Small intestine (tissue), 7 donors: ENCODE measurements at regions not wholly inside any gene's neighbourhood (a gene's known extent, or its start where the extent isn't known, plus 50 kb on each side); places are given as distances from the start of the nearest gene placed in this dataset.

Experiments used
- DNase-seq, 2 donors: peaks; one replicate each; pipeline versions ENCODE4 v3.0.0 to v3.0.0-alpha.2; 2013
- FAIRE-seq: peaks from 2 replicates; lab custom pipeline; 2012; peaks lifted over from hg19 to GRCh38; lab: Jason Lieb, UNC
- H3K27ac ChIP-seq, 3 donors: one replicate each; pipeline ENCODE4 v1.5.1; 2013; ENCODE audit warnings: low read length in 2 of 3, mild to moderate bottlenecking in 2 of 3, control low read depth in 1 of 3, inconsistent platforms in 1 of 3, low read depth in 1 of 3, moderate library complexity in 1 of 3
- H3K27me3 ChIP-seq, 3 donors: one replicate each; pipeline ENCODE4 v1.6.1; 2013; ENCODE audit warnings: low read length in 3 of 3, inconsistent platforms in 1 of 3; ENCODE audit not compliant: control insufficient read depth in 3 of 3, insufficient read depth in 3 of 3
- H3K36me3 ChIP-seq, 3 donors: one replicate each; pipeline ENCODE4 v1.6.1; 2013; ENCODE audit warnings: low read length in 3 of 3, inconsistent platforms in 1 of 3, low read depth in 1 of 3, mild to moderate bottlenecking in 1 of 3, moderate library complexity in 1 of 3; ENCODE audit not compliant: control insufficient read depth in 3 of 3, insufficient read depth in 2 of 3
- H3K4me1 ChIP-seq, 3 donors: one replicate each; pipeline ENCODE4 v1.6.1; 2013; ENCODE audit warnings: low read length in 2 of 3, inconsistent platforms in 1 of 3, low read depth in 1 of 3, mild to moderate bottlenecking in 1 of 3, moderate library complexity in 1 of 3; ENCODE audit not compliant: control insufficient read depth in 3 of 3, insufficient read depth in 2 of 3
- H3K4me3 ChIP-seq, 3 donors: one replicate each; pipeline ENCODE4 v1.5.1; 2013; ENCODE audit warnings: low read length in 3 of 3, control low read depth in 1 of 3, inconsistent platforms in 1 of 3, low read depth in 1 of 3, mild to moderate bottlenecking in 1 of 3, moderate library complexity in 1 of 3
- H3K9me3 ChIP-seq, 2 donors: one replicate each; pipeline ENCODE4 v1.6.1; 2013; ENCODE audit warnings: low read depth in 1 of 2, low read length in 1 of 2; ENCODE audit not compliant: control insufficient read depth in 2 of 2, insufficient read depth in 1 of 2
- WGBS, 3 donors: extraction: QIAGEN DNeasy Blood & Tissue Kit; methylation state at CpG; one replicate each; pipeline ENCODE4 v1.1.7; 2013; 5-methylcytosine and 5-hydroxymethylcytosine counted together
- donor health status: healthy with polysubstance abuse.
- donor health status: control.
- donor health status: control.
- donor health status: Bipolar disorder and iron deficiency.
- donor health status: healthy.

- Histone ChIP-seq H3K27ac (no peak overlapping the region), H3K27me3 (no peaks in the 10 kb centered on the region), H3K4me1 (no peaks in the 10 kb centered on the region), H3K36me3 (no peaks in the 10 kb centered on the region), H3K4me3 (no peak overlapping the region), H3K9me3 (no peaks in the 10 kb centered on the region)
- FAIRE-seq (no peak), DNase-seq (no peak)
- 60 to 73% (median 67%) methylated on average over 1 of the region's 1 CpG for WGBS, 3 donors
These were observed 676.3 kb upstream of the CDH8 start for GRCh38 chr16:62712566-62712965.

DNA sequence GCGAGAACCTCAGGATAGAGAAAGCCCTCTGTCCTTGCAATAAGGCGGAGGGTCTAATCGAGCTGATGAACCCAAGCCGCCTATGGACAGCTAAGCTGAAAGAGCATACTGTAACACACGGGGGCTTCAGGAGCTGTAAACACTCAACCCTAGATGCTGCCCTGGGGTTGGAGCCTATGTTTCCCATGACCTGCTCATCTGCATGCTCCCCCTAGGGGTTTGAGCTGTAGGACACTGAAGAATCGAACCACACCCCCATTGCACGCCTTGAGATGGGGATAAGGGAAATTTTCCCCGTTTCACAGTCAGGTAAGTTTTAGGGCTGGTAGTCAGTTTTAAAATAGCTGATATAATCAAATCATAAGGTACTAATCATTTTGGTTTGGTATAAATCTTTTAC is 675.6 kb upstream of the CDH8 start:
- WGBS, 3 donors = 80 to 87% (median 86%) methylated on average over 8 of the region's 8 CpGs
- Histone ChIP-seq H3K4me1 (no peaks in the 10 kb centered on the region), H3K36me3 (no peaks in the 10 kb centered on the region), H3K9me3 (no peaks in the 10 kb centered on the region), H3K27me3 (no peaks in the 10 kb centered on the region), H3K4me3 (no peak overlapping the region), H3K27ac (no peak overlapping the region)
- FAIRE-seq (no peak), DNase-seq (no peak)

GRCh38 chr16:62709794-62710193 is 673.6 kb upstream of the CDH8 start:
- WGBS, 3 donors = 67 to 78% (median 70%) methylated on average over 8 of the region's 8 CpGs
- FAIRE-seq (no peak), DNase-seq (no peak)
- Histone ChIP-seq H3K27ac (no peak overlapping the region), H3K4me1 (no peaks in the 10 kb centered on the region), H3K4me3 (no peak overlapping the region), H3K36me3 (no peaks in the 10 kb centered on the region), H3K27me3 (no peaks in the 10 kb centered on the region), H3K9me3 (no peaks in the 10 kb centered on the region)

- Histone ChIP-seq H3K27ac (no peak overlapping the region), H3K4me3 (no peak overlapping the region), H3K36me3 (no peaks in the 10 kb centered on the region), H3K4me1 (no peaks in the 10 kb centered on the region), H3K27me3 (no peaks in the 10 kb centered on the region), H3K9me3 (peaks cover 0 to 2% of the 10 kb centered on the region in 2 donors)
- 72 to 82% (median 75%) methylated on average over 3 of the region's 3 CpGs for WGBS, 3 donors
- DNase-seq (no peak), FAIRE-seq (no peak)
These were observed 665.2 kb upstream of the CDH8 start for GRCh38 chr16:62701426-62701825.

DNA sequence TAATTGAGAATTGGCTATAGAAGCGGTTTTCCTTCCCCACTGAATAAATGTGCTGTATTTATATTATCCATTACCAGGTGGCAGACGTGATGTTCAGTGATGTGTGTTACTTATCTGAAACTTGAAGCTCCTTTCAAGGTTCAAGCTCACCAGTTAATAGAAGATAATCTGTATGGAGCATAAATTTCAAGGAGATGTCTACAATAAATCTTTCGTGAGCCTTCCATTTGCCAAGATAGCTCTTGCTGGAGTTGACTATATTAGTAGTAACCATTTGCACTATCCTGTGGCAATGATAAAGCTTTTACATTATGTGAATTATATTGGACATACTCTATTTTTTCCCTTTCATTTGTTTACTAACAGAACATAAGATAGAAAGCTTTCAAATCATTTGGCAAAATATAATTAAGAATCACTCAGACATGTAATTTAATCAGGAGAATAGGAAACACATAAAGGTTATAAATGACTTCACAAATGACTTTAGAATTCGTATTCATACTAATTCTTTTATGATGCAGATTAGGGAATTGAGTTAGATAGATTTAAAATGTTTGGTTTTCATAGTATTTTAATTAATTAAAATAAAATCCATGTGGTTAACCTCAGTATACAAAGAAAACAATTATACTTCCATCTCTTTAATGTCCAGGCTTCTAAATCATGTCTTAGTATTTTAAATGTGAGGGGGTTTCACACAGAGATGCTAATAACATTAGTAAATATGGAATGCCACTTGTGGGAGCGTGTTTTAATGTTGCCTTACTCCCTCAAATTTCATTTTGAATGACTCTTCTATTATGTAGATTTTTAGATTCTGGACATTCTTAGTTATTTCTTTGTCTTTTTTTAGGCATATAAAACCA is 664.4 kb upstream of the CDH8 start:
- no peaks in the 10 kb centered on the region for H3K36me3 ChIP-seq
- 50 to 68% (median 56%) methylated on average over 5 of the region's 5 CpGs for WGBS, 3 donors
- no peak overlapping the region for H3K27ac ChIP-seq
- FAIRE-seq (no peak), DNase-seq (no peak)
- H3K4me1 ChIP-seq = no peaks in the 10 kb centered on the region
- H3K4me3 ChIP-seq = no peak overlapping the region
- H3K27me3 ChIP-seq = no peaks in the 10 kb centered on the region
- H3K9me3 ChIP-seq = peaks cover 0 to 2% of the 10 kb centered on the region in 2 donors

DNA sequence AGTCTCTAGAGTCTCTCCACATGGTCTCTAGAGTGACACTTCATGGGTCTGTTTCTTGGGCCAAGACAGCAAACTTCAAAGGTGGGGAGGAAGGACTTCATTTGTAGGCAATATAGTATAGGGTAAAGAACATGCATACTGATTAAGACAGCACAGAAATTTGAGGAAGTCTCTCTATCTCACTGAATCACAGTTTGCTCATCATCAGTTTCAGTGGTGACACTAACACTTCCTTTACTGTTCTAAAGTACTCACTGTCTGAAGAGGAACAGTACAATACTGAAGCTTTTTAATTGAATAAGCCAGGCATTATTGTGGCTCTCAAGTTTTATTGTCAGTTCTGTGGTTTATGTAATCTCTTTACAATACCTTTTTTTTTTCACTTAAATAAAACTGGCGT is 656.4 kb upstream of the CDH8 start:
- DNase-seq (no peak), FAIRE-seq (no peak)
- Histone ChIP-seq H3K36me3 (no peaks in the 10 kb centered on the region), H3K27me3 (no peaks in the 10 kb centered on the region), H3K4me3 (no peak overlapping the region), H3K4me1 (no peaks in the 10 kb centered on the region), H3K9me3 (peaks cover 1 to 13% of the 10 kb centered on the region in 2 donors), H3K27ac (no peak overlapping the region)
- 54 to 65% (median 54%) methylated on average over 1 of the region's 1 CpG for WGBS, 3 donors

DNA sequence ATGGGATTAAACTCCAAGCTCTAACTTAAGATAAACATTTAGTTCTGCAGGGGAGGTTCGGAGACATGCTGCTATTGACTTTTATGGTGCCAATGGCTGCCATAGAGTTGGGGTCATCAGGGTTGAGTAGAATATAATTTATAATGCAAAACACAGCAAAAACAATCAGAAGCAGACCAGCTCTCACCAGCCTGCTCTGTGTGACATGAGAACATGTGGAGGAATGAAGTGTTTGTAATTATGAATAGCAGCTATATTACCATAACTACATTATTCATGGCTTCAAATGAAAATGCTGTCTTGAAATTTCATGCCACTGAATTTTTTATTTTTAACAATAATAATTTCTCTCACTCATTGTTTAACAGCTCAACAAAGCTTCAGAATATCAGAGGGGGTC is 645.6 kb upstream of the CDH8 start:
- DNase-seq (no peak), FAIRE-seq (no peak)
- H3K36me3 ChIP-seq = no peaks in the 10 kb centered on the region
- H3K27ac ChIP-seq = no peak overlapping the region
- WGBS, 3 donors = 66 to 81% (median 71%) methylated on average over 1 of the region's 1 CpG
- H3K27me3 ChIP-seq = no peaks in the 10 kb centered on the region
- peaks cover 4 to 34% of the 10 kb centered on the region in 2 donors for H3K9me3 ChIP-seq
- no peaks in the 10 kb centered on the region for H3K4me1 ChIP-seq
- no peak overlapping the region for H3K4me3 ChIP-seq

DNA sequence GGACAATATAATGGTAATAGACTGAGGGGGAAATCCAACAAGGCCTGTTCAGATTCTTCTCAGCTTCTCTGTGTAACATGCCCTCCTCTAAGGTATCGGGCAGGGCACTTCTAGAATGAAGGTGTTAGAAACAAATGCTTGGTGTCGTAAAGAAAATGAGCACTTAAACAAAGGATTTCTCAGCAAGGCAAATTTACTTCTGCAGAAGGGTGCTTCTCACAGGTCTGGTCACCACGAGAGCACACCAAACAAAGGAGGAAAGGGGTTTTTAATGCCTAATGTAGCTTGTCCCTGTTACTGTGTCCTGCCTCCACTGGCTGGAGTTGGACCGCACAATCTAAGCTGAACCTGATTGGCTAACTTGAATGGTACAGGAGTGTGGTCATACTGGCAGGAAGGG is 642.6 kb upstream of the CDH8 start:
- Histone ChIP-seq H3K9me3 (peaks cover 0 to 26% of the 10 kb centered on the region in 2 donors), H3K36me3 (no peaks in the 10 kb centered on the region), H3K27ac (no peak overlapping the region), H3K4me1 (no peaks in the 10 kb centered on the region), H3K27me3 (no peaks in the 10 kb centered on the region), H3K4me3 (no peak overlapping the region)
- no peak for FAIRE-seq
- no peak for DNase-seq
- 59 to 75% (median 73%) methylated on average over 4 of the region's 4 CpGs for WGBS, 3 donors

DNA sequence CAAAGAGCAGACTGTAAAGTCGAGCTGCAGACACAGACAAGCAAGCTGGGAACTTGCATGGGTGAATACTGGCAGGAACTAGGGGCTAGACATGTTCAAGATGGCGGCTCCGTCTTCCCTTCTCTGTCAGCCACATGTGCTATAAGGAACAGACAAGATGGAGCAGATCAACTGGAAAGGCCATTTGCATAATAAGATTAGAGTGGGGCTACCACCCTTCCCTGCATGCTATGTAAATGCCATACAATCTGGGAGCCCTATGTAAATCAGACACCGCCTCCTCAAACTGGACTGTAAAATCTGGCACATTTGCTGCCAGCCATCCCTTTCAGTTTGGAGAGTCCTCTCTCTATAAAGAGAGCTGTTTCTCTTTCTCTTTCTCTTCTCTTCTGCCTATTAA is 640.1 kb upstream of the CDH8 start:
- DNase-seq (no peak), FAIRE-seq (no peak)
- Histone ChIP-seq H3K27me3 (no peaks in the 10 kb centered on the region), H3K9me3 (peaks cover 0 to 18% of the 10 kb centered on the region in 2 donors), H3K4me3 (no peak overlapping the region), H3K36me3 (no peaks in the 10 kb centered on the region), H3K4me1 (no peaks in the 10 kb centered on the region), H3K27ac (no peak overlapping the region)
- WGBS, 3 donors = 63 to 73% (median 68%) methylated on average over 4 of the region's 4 CpGs
